IgD-negative memory B cell (primary cell): ENCODE measurements at regions not wholly inside any gene's neighbourhood (a gene's known extent, or its start where the extent isn't known, plus 50 kb on each side); places are given as distances from the start of the nearest gene placed in this dataset.

Experiments used
- H3K27ac Mint-ChIP-seq, 3 donors: one replicate each; pipeline ENCODE4 v1.8.0; 2020 to 2022; ENCODE audit warnings: mild to moderate bottlenecking in 3 of 3, mixed read lengths in 3 of 3, moderate library complexity in 1 of 3
- H3K27me3 Mint-ChIP-seq: one replicate; pipeline ENCODE4 v1.8.0; 2021; ENCODE audit warnings: mixed read lengths
- H3K36me3 Mint-ChIP-seq: one replicate; pipeline ENCODE4 v1.8.0; 2020; ENCODE audit warnings: mild to moderate bottlenecking, mixed read lengths
- H3K4me1 Mint-ChIP-seq, 3 donors: one replicate each; pipeline ENCODE4 v1.8.0; 2020 to 2022; ENCODE audit warnings: mixed read lengths in 3 of 3, mild to moderate bottlenecking in 1 of 3
- H3K4me3 Mint-ChIP-seq, 4 donors: one replicate each; pipeline ENCODE4 v1.8.0; 2020 to 2022; ENCODE audit warnings: mild to moderate bottlenecking in 4 of 4, mixed read lengths in 4 of 4, moderate library complexity in 3 of 4
- H3K9me3 Mint-ChIP-seq, 3 donors: one replicate each; pipeline ENCODE4 v1.8.0; 2020 to 2021; ENCODE audit warnings: mixed read lengths in 3 of 3, mild to moderate bottlenecking in 1 of 3

GRCh38 chr17:14838567-14838966 lies 426.6 kb downstream of the PMP22 start:
- Mint-ChIP-seq H3K4me3 (no peak overlapping the region), H3K4me1 (no peaks in the 10 kb centered on the region), H3K27me3 (no peaks in the 10 kb centered on the region), H3K36me3 (no peaks in the 10 kb centered on the region), H3K27ac (no peak overlapping the region), H3K9me3 (peaks cover 0 to 5% (median 0%) of the 10 kb centered on the region in 3 donors)

GRCh38 chr17:14833201-14833785 lies 431.8 kb downstream of the PMP22 start:
- H3K27me3 Mint-ChIP-seq: no peaks in the 10 kb centered on the region
- no peaks in the 10 kb centered on the region for H3K4me1 Mint-ChIP-seq
- no peak overlapping the region for H3K27ac Mint-ChIP-seq
- peaks cover 0 to 5% (median 0%) of the 10 kb centered on the region in 3 donors for H3K9me3 Mint-ChIP-seq
- H3K4me3 Mint-ChIP-seq: no peak overlapping the region
- no peaks in the 10 kb centered on the region for H3K36me3 Mint-ChIP-seq

GRCh38 chr17:14831491-14831890 lies 433.6 kb downstream of the PMP22 start:
- no peak overlapping the region for H3K4me3 Mint-ChIP-seq
- peaks cover 0 to 5% (median 0%) of the 10 kb centered on the region in 3 donors for H3K9me3 Mint-ChIP-seq

GRCh38 chr17:14827396-14827919 lies 437.7 kb downstream of the PMP22 start:
- Mint-ChIP-seq H3K27ac (no peak overlapping the region), H3K9me3 (peaks cover 0 to 16% (median 5%) of the 10 kb centered on the region in 3 donors)

More at GRCh38 chr17:14831491-14831890, 433.6 kb downstream of the PMP22 start:
- Mint-ChIP-seq H3K4me1 (no peaks in the 10 kb centered on the region), H3K36me3 (no peaks in the 10 kb centered on the region), H3K27me3 (no peaks in the 10 kb centered on the region), H3K27ac (no peak overlapping the region)

DNA sequence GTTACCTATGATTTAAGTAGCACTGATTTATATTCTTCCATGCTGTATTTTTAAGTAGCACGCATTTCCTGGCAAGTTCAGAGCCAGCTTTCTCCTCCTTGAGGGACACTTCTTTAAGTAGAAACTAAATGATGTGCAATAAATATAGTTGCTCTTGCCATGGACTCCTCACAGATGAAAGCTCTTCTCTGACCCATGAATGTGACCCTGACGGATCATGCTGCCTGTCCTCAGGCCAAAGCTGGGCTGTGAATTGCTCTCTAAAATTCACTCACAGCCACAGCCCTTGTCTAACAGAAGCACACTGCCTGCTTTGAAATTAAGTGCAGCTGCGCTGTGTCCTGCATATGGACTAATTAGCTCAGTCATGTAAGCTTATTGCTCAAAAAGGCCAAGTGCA lies 438.8 kb downstream of the PMP22 start:
- H3K9me3 Mint-ChIP-seq: peaks cover 0 to 16% (median 5%) of the 10 kb centered on the region in 3 donors
- no peaks in the 10 kb centered on the region for H3K36me3 Mint-ChIP-seq
- no peaks in the 10 kb centered on the region for H3K4me1 Mint-ChIP-seq
- H3K27ac Mint-ChIP-seq: no peak overlapping the region
- H3K27me3 Mint-ChIP-seq: no peaks in the 10 kb centered on the region
- no peak overlapping the region for H3K4me3 Mint-ChIP-seq

More at GRCh38 chr17:14827396-14827919, 437.7 kb downstream of the PMP22 start:
- no peak overlapping the region for H3K4me3 Mint-ChIP-seq
- no peaks in the 10 kb centered on the region for H3K36me3 Mint-ChIP-seq
- H3K4me1 Mint-ChIP-seq: no peaks in the 10 kb centered on the region
- no peaks in the 10 kb centered on the region for H3K27me3 Mint-ChIP-seq

DNA sequence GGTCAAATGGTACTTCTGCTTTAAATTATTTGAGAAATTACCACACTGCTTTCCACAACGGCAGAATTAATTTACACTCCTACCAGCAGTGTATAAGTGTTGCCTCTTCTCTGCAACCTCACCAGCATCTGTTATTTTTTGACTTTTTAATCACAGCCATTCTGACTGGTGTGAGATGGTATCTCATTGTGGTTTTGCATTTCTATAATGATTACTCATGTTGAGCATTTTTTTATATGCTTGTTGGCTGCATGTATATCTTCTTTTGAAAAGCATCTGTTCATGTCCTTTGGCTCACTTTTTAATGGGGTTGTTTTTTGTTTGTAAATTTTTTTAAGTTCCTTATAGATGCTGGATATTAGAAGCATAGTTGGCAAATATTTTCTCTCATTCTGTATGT lies 446.7 kb downstream of the PMP22 start:
- H3K9me3 Mint-ChIP-seq: peaks cover 0 to 3% (median 1%) of the 10 kb centered on the region in 3 donors
- no peaks in the 10 kb centered on the region for H3K4me1 Mint-ChIP-seq
- H3K36me3 Mint-ChIP-seq: no peaks in the 10 kb centered on the region
- no peak overlapping the region for H3K4me3 Mint-ChIP-seq
- no peak overlapping the region for H3K27ac Mint-ChIP-seq
- peaks cover 3% of the 10 kb centered on the region for H3K27me3 Mint-ChIP-seq

DNA sequence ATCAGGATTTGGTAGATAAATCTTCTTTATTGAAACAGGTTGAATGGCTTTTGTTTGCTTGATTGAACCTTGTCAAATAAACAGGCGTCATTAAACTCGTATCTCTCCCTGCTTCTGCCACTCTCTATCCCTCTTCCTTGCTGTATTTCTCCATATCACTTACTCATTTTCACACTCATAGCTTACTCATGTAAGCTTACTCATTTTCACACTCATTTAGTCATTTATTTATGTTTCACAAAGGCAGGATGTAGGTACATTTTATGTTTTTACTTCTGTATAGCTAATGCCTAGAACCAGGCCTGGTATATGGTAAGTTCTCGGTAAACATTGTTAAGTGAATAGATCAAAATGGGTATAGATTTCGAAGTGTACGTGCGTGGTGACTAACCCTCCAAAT lies 450.0 kb downstream of the PMP22 start:
- H3K36me3 Mint-ChIP-seq: no peaks in the 10 kb centered on the region
- no peak overlapping the region for H3K4me3 Mint-ChIP-seq
- H3K4me1 Mint-ChIP-seq: no peaks in the 10 kb centered on the region
- H3K27ac Mint-ChIP-seq: no peak overlapping the region
- H3K27me3 Mint-ChIP-seq: peaks cover 3% of the 10 kb centered on the region
- H3K9me3 Mint-ChIP-seq: peaks cover 3 to 5% (median 4%) of the 10 kb centered on the region in 3 donors

DNA sequence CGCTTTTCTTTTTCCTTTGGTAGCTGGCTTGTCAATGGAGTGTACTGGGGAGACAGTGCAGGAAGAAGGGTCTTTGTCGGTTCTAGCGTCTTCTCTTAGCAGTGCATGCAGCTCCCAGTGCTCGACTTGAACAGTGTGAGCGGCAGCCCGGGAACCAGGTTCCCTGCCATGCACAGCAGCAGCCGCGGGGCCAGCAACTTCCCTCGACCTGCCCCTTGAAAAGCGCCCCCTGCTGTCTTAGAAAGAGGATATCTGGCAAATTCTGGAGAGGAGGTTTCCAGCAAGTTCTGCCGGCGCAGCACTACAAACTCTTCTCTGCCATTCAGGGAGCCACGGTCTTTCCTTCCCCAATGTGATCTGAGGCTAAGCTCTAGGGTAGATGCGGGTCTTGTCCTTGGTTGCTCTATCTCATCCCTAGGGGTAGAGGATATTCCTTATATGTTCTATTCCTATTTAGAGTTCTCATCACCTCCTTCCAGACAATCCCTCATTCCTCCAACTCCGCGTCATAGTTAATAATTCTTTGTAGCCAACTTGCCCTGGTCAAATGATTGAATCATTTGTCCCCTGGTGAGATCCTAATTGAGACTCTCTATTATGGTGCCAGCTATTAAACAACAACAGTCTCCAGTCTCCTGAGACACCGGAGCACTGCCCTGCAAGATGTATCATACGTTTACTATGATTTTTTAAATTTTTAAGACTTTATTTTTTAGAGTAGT lies 451.3 kb downstream of the PMP22 start:
- Mint-ChIP-seq H3K27ac (no peak overlapping the region), H3K27me3 (peaks cover 3% of the 10 kb centered on the region), H3K9me3 (peaks cover 3 to 6% (median 4%) of the 10 kb centered on the region in 3 donors), H3K4me3 (no peak overlapping the region), H3K4me1 (no peaks in the 10 kb centered on the region), H3K36me3 (no peaks in the 10 kb centered on the region)

- no peaks in the 10 kb centered on the region for H3K4me1 Mint-ChIP-seq
- no peak overlapping the region for H3K27ac Mint-ChIP-seq
- H3K4me3 Mint-ChIP-seq: no peak overlapping the region
- peaks cover 2 to 12% (median 5%) of the 10 kb centered on the region in 3 donors for H3K9me3 Mint-ChIP-seq
- H3K27me3 Mint-ChIP-seq: no peaks in the 10 kb centered on the region
- H3K36me3 Mint-ChIP-seq: no peaks in the 10 kb centered on the region
Measured at GRCh38 chr17:14808425-14808824, 456.7 kb downstream of the PMP22 start.

DNA sequence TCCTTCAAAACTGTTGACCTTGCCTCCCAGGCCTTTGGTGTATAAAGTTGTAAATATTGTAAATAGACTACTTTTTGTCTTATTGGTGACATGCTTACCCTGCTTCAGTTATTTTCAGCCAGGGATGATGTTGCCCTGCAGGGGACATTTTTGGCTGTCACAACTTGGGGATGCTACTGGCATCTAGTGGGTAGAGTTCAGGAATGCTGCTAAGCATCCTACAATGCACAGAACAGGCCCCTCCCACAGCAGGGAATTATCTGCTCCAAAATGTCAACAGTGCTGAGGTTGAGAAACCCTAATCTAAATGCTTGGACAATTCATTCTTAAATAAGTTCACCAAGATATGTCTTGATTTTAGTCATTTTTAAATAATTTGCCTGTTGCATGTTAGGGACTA lies 459.8 kb downstream of the PMP22 start:
- Mint-ChIP-seq H3K27ac (no peak overlapping the region), H3K9me3 (peaks cover 2 to 15% (median 7%) of the 10 kb centered on the region in 3 donors), H3K4me3 (no peak overlapping the region), H3K36me3 (no peaks in the 10 kb centered on the region), H3K27me3 (no peaks in the 10 kb centered on the region), H3K4me1 (no peaks in the 10 kb centered on the region)

DNA sequence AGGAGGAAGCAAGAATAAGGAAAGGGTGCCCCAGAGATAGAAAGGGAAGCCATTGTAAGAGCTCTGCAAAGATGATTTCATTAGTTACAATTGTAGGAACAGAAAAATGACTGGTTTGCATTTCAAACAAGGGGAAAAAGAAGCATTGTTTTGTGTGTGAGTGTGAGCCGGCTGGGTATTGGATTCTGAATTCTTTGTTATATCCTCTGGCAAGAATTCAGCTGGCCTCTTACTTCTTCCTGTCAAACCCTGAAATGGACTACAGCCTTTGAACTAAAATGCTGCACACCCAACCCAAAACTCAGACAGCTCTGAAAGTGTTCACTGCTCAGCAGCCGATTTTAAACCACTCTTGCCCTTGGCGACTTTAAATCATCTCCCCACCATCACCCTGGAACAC lies 461.3 kb downstream of the PMP22 start:
- Mint-ChIP-seq H3K9me3 (peaks cover 5 to 24% (median 7%) of the 10 kb centered on the region in 3 donors), H3K36me3 (no peaks in the 10 kb centered on the region), H3K4me1 (no peaks in the 10 kb centered on the region), H3K4me3 (no peak overlapping the region), H3K27me3 (peaks cover 2% of the 10 kb centered on the region), H3K27ac (no peak overlapping the region)

DNA sequence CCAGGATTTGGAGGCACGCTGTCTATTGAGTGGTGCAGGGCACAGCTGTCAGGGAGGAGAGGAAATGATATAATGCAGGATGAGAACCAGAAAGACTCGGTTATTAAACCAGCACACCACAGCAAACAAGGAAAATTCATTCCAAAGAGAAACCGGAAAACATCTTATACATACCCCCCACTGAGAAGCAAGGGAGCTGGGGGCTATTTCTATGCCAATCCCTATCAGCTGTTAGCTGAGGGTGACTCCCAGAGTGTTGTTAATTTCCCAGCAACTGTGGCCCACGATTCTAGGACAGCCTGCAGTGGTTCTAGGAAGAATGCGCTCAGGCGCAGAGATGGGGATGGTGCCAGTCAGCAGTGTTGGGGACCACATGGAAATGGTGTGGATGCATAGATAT lies 467.3 kb downstream of the PMP22 start:
- no peaks in the 10 kb centered on the region for H3K4me1 Mint-ChIP-seq
- H3K27me3 Mint-ChIP-seq: peaks cover 4% of the 10 kb centered on the region
- no peak overlapping the region for H3K4me3 Mint-ChIP-seq
- peaks cover 4 to 16% (median 5%) of the 10 kb centered on the region in 3 donors for H3K9me3 Mint-ChIP-seq
- peaks cover 1% of the 10 kb centered on the region for H3K36me3 Mint-ChIP-seq
- peak overlapping the region in 1 of 3 donors; percentile 59 for H3K27ac Mint-ChIP-seq

DNA sequence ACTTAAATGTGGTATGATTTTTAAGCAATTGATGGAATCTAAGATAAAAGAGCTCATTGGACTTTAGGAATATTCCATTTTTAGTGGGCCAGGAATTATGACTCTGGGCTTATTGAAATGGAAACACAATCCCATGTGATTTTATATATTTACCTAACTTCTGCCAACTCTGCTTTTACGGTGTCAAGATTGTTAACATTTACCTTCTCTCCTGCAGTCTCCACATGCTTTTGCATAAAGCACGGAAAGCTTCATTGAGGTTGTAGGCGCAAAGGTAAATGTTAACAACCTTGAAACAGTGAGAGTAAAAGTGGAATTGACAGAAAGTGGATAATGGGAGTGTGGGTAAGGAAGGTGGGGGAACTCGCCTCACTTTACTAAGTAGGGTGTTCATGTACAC lies 468.1 kb downstream of the PMP22 start:
- H3K27me3 Mint-ChIP-seq: peaks cover 9% of the 10 kb centered on the region
- peaks cover 4 to 16% (median 5%) of the 10 kb centered on the region in 3 donors for H3K9me3 Mint-ChIP-seq
- no peak overlapping the region for H3K27ac Mint-ChIP-seq
- no peak overlapping the region for H3K4me3 Mint-ChIP-seq
- H3K36me3 Mint-ChIP-seq: peaks cover 1% of the 10 kb centered on the region
- H3K4me1 Mint-ChIP-seq: no peaks in the 10 kb centered on the region

DNA sequence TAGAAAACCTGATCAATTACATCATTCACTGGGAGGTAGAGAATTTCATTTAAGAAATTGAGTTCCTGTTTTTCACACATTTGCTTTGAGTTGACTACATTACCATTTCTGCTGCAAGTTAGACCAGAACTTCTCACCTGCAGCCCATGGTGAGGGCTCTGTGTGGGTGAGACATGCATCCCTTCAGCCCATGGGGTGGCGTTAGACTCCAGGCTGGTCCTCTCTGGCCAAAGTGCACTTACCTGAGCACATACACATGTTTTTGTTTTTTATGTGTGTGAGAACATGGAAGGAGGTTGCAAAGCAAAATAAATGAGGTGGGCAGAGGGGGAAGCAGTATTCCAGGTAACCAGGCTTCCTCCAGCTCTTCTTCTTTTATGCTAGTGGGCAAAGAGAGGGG lies 470.2 kb downstream of the PMP22 start:
- Mint-ChIP-seq H3K27ac (no peak overlapping the region), H3K9me3 (peaks cover 0 to 6% (median 0%) of the 10 kb centered on the region in 3 donors), H3K27me3 (peaks cover 16% of the 10 kb centered on the region), H3K36me3 (peaks cover 1% of the 10 kb centered on the region), H3K4me3 (no peak overlapping the region), H3K4me1 (peaks cover 0 to 10% (median 0%) of the 10 kb centered on the region in 3 donors)

GRCh38 chr17:14793237-14793636 lies 471.9 kb downstream of the PMP22 start:
- peaks cover 0 to 10% (median 0%) of the 10 kb centered on the region in 3 donors for H3K4me1 Mint-ChIP-seq
- no peak overlapping the region for H3K27ac Mint-ChIP-seq
- peaks cover 14% of the 10 kb centered on the region for H3K27me3 Mint-ChIP-seq
- H3K4me3 Mint-ChIP-seq: no peak overlapping the region
- no peaks in the 10 kb centered on the region for H3K9me3 Mint-ChIP-seq
- H3K36me3 Mint-ChIP-seq: peaks cover 1% of the 10 kb centered on the region
